ENCODE measurements at regions not wholly inside any gene's neighbourhood (a gene's known extent, or its start where the extent isn't known, plus 50 kb on each side); places are given as distances from the start of the nearest gene placed in this dataset.
"Not testable (repeated sequence)": the region's sequence is repeated elsewhere in the genome, so short reads cannot be mapped to it uniquely, and the experiment has no call there.

DNA sequence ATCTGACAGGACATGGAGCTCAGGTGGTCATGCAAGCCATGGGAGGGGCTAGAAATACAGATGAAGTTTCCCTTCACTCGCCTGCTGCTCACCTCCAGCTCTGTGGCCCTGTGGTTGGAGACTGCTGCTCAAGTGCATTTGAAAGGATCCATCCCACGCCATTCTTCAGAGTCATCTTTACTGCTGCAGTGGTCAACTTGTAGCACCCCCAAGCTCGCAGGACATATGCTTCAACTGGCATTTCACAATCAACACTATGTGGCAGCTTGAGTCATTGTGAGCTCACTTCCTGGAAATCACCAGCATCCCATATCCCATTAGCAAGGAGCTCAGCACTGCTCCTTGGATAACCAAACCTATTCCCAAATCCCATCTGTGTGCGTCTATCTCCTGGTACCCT is 116.2 kb upstream of the TP53BP2 start:
- DNase-seq (ENCODE audit: low spot score) = not testable (repeated sequence)

DNA sequence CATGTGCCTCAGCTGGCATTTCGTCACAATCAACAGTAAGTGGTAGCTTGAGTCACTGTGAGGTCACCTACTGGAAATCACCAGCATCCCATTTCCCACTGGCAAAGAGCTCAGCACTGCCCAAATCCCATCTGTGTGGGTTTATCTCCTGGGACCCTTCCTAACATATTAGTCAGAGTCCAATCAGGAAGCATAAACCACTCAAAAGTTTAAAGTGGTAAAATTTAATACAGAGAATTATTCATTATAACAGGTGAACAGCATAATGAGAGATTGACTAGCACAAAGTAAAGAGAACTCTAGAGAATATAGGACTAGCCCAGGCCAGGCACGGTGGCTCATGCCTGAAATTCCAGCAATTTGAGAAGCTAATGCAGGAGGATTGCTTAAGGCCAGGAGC is 107.1 kb upstream of the TP53BP2 start:
- not testable (repeated sequence) for DNase-seq (ENCODE audit: low spot score)

GRCh38 chr1:223951551-223951950 is 105.8 kb upstream of the TP53BP2 start:
- DNase-seq (ENCODE audit: low spot score) = not testable (repeated sequence)

DNA sequence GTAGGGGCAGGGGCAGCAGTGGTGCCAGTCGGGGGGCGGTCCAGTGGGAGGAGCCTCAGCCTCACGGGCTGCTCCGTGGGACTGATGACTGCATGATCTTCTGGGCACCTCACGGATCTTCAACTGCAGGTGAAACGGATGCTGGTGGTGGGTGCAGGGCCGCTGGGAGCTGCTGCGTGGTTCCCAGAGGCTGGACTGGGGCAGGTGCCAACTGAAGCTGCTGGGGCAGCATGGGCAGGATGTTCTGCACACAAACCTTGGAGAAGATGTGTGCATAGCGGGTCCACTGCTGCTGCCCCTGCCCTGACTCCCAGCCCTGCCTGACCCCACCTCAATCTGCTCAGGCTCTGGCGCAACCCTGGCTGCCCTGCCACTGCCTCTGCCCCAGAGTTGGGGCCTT is 104.2 kb upstream of the TP53BP2 start:
- not testable (repeated sequence) for DNase-seq (ENCODE audit: low spot score)

DNA sequence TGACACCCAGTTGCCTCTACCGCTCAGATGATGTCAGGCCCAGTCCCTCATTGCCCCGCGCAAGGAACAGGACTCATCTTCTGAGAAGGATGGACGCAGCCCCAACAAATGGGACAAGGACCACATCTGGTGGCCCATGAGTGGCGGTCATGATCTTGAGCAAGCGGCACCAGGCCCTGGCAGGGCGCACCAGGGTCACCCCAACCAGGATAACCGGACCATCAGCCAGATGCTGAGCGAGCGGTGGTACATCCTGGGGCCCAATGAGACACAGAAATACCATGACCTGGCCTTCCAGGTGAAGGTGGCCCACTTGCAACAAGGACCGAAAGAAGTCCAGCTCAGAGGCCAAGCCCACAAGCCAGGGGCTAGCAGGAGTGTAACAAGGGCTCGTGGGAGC is 102.3 kb upstream of the TP53BP2 start:
- DNase-seq (ENCODE audit: low spot score) = not testable (repeated sequence)

- not testable (repeated sequence) for DNase-seq (ENCODE audit: low spot score)
Measured at GRCh38 chr1:223936592-223936991, 90.8 kb upstream of the TP53BP2 start.

GRCh38 chr1:223931476-223931875 is 85.7 kb upstream of the TP53BP2 start:
- not testable (repeated sequence) for DNase-seq (ENCODE audit: low spot score)

DNA sequence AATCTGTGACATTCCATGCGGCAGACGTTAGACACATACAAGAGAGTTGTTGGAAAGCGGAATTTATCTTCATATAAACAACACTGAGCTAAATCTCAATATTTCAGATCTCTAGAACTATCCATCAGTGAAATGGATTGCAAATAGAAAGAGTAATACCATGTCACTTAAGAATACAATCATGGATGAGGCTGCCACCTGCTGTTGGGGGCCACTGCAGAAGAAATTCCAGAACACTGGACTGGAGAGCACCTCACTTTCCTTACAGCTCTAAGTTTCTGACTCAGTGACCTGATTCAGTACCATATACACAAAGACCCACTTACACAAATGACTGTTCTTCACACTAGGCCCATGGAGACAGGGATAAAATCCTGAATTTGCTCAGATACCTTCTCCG is 75.1 kb upstream of the TP53BP2 start:
- not testable (repeated sequence) for DNase-seq (ENCODE audit: low spot score)

- not testable (repeated sequence) for DNase-seq (ENCODE audit: low spot score)
Measured at GRCh38 chr1:223915476-223915875, 69.7 kb upstream of the TP53BP2 start.

- DNase-seq (ENCODE audit: low spot score) = not testable (repeated sequence)
Measured at GRCh38 chr1:223913715-223914114, 68.0 kb upstream of the TP53BP2 start.

GRCh38 chr1:223907943-223908587 is 62.3 kb upstream of the TP53BP2 start:
- not testable (repeated sequence) for DNase-seq (ENCODE audit: low spot score)

- not testable (repeated sequence) for DNase-seq (ENCODE audit: low spot score)
Measured at GRCh38 chr1:223903221-223903620, 57.5 kb upstream of the TP53BP2 start.

DNA sequence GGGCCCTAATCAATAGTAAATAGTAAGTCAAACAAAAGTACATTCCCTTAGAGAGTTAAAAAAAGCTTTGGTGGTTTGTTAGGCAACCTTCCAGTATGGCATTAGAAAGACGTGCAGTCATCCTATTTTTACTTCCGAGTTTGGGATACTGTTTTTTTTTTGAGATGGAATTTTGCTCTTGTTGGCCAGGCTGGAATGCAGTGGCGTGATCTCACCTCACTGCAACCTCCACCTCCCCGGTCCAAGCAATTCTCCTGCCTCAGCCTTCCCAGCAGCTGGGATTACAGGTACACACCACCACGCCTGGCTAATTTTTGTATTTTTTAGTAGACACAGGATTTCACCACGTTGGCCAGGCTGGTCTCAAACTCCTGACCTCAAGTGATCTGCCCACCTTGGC is 54.0 kb upstream of the TP53BP2 start:
- not testable (repeated sequence) for DNase-seq (ENCODE audit: low spot score)

GRCh38 chr1:223897097-223897496 is 51.4 kb upstream of the TP53BP2 start:
- DNase-seq (ENCODE audit: low spot score) = not testable (repeated sequence)

DNA sequence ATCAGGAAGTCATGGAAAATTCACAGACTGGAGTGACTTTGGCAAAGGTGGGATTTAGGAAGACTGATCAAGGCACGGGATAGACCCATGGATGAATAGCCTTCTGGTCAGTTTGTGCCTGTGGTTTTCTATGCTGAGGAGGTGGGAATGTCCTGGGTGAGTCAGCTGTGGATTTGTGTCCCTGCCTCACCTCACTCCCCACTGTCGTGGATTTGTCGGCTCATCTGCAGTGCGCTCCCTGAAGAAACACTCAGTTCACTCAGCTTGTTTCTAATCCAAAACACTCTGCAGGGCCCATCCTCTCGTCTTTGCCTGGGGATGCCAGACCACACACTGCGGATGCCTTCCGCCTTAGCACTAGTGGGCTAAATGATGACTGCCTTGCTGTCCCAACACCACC is 50.2 kb upstream of the TP53BP2 start:
- not testable (repeated sequence) for DNase-seq (ENCODE audit: low spot score)

Data from H4 (cell line).